ENCODE measurements at regions not wholly inside any gene's neighbourhood (a gene's known extent, or its start where the extent isn't known, plus 50 kb on each side); places are given as distances from the start of the nearest gene placed in this dataset.

DNA sequence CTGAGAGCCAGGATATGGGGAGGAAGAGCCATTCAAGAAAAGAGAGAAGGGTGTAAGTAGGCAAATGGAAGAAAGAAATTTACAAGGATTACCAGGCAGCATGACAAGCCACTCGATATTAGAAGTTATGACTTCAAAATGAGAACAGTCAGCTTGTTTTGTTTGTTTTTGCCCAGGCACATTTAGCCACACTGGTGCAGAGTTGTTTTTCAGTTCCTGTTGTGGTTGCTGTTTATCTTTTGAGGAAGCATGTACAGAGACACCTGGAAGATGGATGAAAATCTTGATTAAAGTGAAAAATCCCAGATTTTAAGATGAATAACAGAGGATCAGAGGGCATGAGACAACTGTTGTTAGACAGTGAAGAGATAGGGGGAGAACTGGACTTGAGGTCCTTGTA, 199.1 kb downstream of the MTRR start:
- TF ChIP-seq EP300 (IDR thresholded peaks at IDR 0.05) (no peak), POLR2AphosphoS5 (IDR thresholded peaks at IDR 0.05) (no peak)
- TF ChIP-seq, protein P1, sequence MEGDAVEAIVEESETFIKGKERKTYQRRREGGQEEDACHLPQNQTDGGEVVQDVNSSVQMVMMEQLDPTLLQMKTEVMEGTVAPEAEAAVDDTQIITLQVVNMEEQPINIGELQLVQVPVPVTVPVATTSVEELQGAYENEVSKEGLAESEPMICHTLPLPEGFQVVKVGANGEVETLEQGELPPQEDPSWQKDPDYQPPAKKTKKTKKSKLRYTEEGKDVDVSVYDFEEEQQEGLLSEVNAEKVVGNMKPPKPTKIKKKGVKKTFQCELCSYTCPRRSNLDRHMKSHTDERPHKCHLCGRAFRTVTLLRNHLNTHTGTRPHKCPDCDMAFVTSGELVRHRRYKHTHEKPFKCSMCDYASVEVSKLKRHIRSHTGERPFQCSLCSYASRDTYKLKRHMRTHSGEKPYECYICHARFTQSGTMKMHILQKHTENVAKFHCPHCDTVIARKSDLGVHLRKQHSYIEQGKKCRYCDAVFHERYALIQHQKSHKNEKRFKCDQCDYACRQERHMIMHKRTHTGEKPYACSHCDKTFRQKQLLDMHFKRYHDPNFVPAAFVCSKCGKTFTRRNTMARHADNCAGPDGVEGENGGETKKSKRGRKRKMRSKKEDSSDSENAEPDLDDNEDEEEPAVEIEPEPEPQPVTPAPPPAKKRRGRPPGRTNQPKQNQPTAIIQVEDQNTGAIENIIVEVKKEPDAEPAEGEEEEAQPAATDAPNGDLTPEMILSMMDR (IDR thresholded peaks at IDR 0.05) = no peak
